IMR-90 (cell line): ENCODE measurements at regions not wholly inside any gene's neighbourhood (a gene's known extent, or its start where the extent isn't known, plus 50 kb on each side); places are given as distances from the start of the nearest gene placed in this dataset.

ENCODE experiments used
- ATAC-seq: fragments of 200-7000 bp; cut with Tn5 transposase; 2 replicates; pipeline ENCODE4 v1.9.1; 2020; ENCODE audit warnings: low read depth, mild to moderate bottlenecking, moderate library complexity
- BruUV-seq: library from RNA; stranded (reverse); fragments of 400-500 nt; replicated peaks from 2 replicates; lab custom pipeline; 2021; lab: Mats Ljungman, UMichigan
- CTCF ChIA-PET: fragments of 300-600 bp; formaldehyde crosslinking; extraction: SDS; loops from one replicate; lab custom pipeline; 2021; ENCODE audit warnings: antibody characterized with exemption; lab: Yijun Ruan, JAX
- POLR2A ChIA-PET: fragments of 300-600 bp; sonication (Branson Sonifier 250); formaldehyde crosslinking; loops from one replicate; lab custom pipeline; 2022; ENCODE audit warnings: antibody characterized with exemption; ENCODE audit not compliant: unreplicated experiment; lab: Charles Lee
- DNase-seq: peaks from one replicate; pipeline ENCODE4 v3.0.0; 2013
- H2AFZ ChIP-seq: replicated peaks from 2 replicates; pipeline ENCODE3; 2013; ENCODE audit warnings: low read length, mild to moderate bottlenecking; ENCODE audit not compliant: poor library complexity
- H2AK5ac ChIP-seq: 2 replicates; pipeline ENCODE4 v1.6.1; 2013; ENCODE audit warnings: low read depth, low read length, inconsistent platforms
- H2AK9ac ChIP-seq: replicated peaks from 2 replicates; pipeline ENCODE3; 2013; ENCODE audit warnings: mild to moderate bottlenecking, low read depth, low read length, moderate library complexity; ENCODE audit not compliant: poor library complexity
- H2BK120ac ChIP-seq: 2 replicates; pipeline ENCODE4 v1.6.1; 2013; ENCODE audit warnings: low read depth, low read length, inconsistent platforms
- H2BK15ac ChIP-seq: 3 replicates; pipeline ENCODE4 v1.6.1; 2013; ENCODE audit warnings: low read depth, low read length, inconsistent platforms
- H2BK20ac ChIP-seq: 2 replicates; pipeline ENCODE4 v1.6.1; 2013; ENCODE audit warnings: low read depth, mild to moderate bottlenecking, inconsistent platforms, low read length, moderate library complexity
- H2BK5ac ChIP-seq: 2 replicates; pipeline ENCODE4 v1.6.1; 2013; ENCODE audit warnings: mild to moderate bottlenecking, low read depth, low read length, inconsistent platforms; ENCODE audit not compliant: poor library complexity, severe bottlenecking
- H3K14ac ChIP-seq: replicated peaks from 2 replicates; pipeline ENCODE4 v1.6.1; 2013; ENCODE audit warnings: low read depth, low read length, inconsistent platforms
- H3K18ac ChIP-seq: 2 replicates; pipeline ENCODE4 v1.6.1; 2013; ENCODE audit warnings: low read depth, low read length, control low read depth
- H3K23ac ChIP-seq: 2 replicates; pipeline ENCODE4 v1.6.1; 2013; ENCODE audit warnings: low read depth, low read length, inconsistent platforms
- H3K27ac ChIP-seq: 2 replicates; pipeline ENCODE4 v1.5.1; 2013; ENCODE audit warnings: mild to moderate bottlenecking, control low read depth, low read length; ENCODE audit not compliant: insufficient read depth
- H3K27me3 ChIP-seq: 2 replicates; pipeline ENCODE4 v1.6.1; 2013; ENCODE audit warnings: low read length; ENCODE audit not compliant: control insufficient read depth, insufficient read depth
- H3K36me3 ChIP-seq: 2 replicates; pipeline ENCODE4 v1.6.1; 2013; ENCODE audit warnings: low read length, mixed read lengths; ENCODE audit not compliant: control insufficient read depth, insufficient read depth
- H3K4ac ChIP-seq: 2 replicates; pipeline ENCODE4 v1.6.1; 2013; ENCODE audit warnings: low read depth, low read length, inconsistent platforms
- H3K4me1 ChIP-seq: 2 replicates; pipeline ENCODE4 v1.6.1; 2013; ENCODE audit warnings: low read length, mixed read lengths; ENCODE audit not compliant: control insufficient read depth, insufficient read depth
- H3K4me2 ChIP-seq: 2 replicates; pipeline ENCODE4 v1.6.1; 2013; ENCODE audit warnings: low read depth, mild to moderate bottlenecking, control low read depth, low read length, moderate library complexity
- H3K4me3 ChIP-seq: 2 replicates; pipeline ENCODE4 v1.5.1; 2013; ENCODE audit warnings: low read depth, mild to moderate bottlenecking, control low read depth, low read length, moderate library complexity; ENCODE audit not compliant: insufficient read depth
- H3K56ac ChIP-seq: 2 replicates; pipeline ENCODE4 v1.6.1; 2013; ENCODE audit warnings: low read length, inconsistent platforms; ENCODE audit not compliant: insufficient read depth; ENCODE audit errors: extremely low read depth
- H3K79me1 ChIP-seq, 2 experiments: 2 replicates each; pipeline ENCODE4 v1.6.1; 2013; ENCODE audit warnings: low read length in 2 of 2, inconsistent platforms in 1 of 2, low read depth in 1 of 2
- H3K9ac ChIP-seq: 2 replicates; pipeline ENCODE4 v1.6.1; 2013; ENCODE audit warnings: low read depth, low read length, control low read depth
- H3K9me1 ChIP-seq: 2 replicates; pipeline ENCODE4 v1.6.1; 2013; ENCODE audit warnings: low read length, inconsistent platforms; ENCODE audit not compliant: insufficient read depth
- H3K9me3 ChIP-seq: 2 replicates; pipeline ENCODE4 v1.6.1; 2013; ENCODE audit warnings: low read length; ENCODE audit not compliant: control insufficient read depth, insufficient read depth
- H4K20me1 ChIP-seq: 2 replicates; pipeline ENCODE4 v1.6.1; 2013; ENCODE audit warnings: low read length, inconsistent platforms; ENCODE audit not compliant: insufficient read depth
- H4K5ac ChIP-seq: 2 replicates; pipeline ENCODE4 v1.6.1; 2013; ENCODE audit warnings: mild to moderate bottlenecking, low read depth, low read length, control low read depth
- H4K8ac ChIP-seq, 2 experiments: 2 replicates each; pipeline ENCODE4 v1.6.1; 2013; ENCODE audit warnings: low read depth in 2 of 2, low read length in 2 of 2, control low read depth in 1 of 2, inconsistent platforms in 1 of 2
- H4K91ac ChIP-seq: 2 replicates; pipeline ENCODE4 v1.6.1; 2013; ENCODE audit warnings: low read depth, low read length, inconsistent platforms; ENCODE audit not compliant: insufficient read depth
- CEBPB ChIP-seq: IDR thresholded peaks from 2 replicates; pipeline ENCODE4 v1.6.1; 2012; ENCODE audit warnings: low read depth, low read length, improper control_type of control experiment
- CHD1 ChIP-seq: IDR thresholded peaks from 2 replicates; pipeline ENCODE4 v1.6.1; 2012; ENCODE audit warnings: low read depth, low read length, improper control_type of control experiment
- CTCF ChIP-seq: conservative IDR thresholded peaks from 2 replicates; pipeline ENCODE4 v1.5.1; 2012; ENCODE audit warnings: mild to moderate bottlenecking, low read depth, low read length, improper control_type of control experiment
- ELK1 ChIP-seq: fragments of 150-350 bp; IDR thresholded peaks from 2 replicates; pipeline ENCODE4 v1.6.1; 2016; ENCODE audit warnings: low read depth, mild to moderate bottlenecking, low read length, moderate library complexity, borderline replicate concordance
- FOS ChIP-seq: fragments of 150-350 bp; IDR thresholded peaks from 2 replicates; pipeline ENCODE4 v1.6.1; 2016; ENCODE audit warnings: low read depth, low read length
- MAFK ChIP-seq: IDR thresholded peaks from 2 replicates; pipeline ENCODE4 v1.6.1; 2012; ENCODE audit warnings: low read depth, low read length, improper control_type of control experiment
- MXI1 ChIP-seq: IDR thresholded peaks from 2 replicates; pipeline ENCODE4 v1.6.1; 2012; ENCODE audit warnings: low read depth, mild to moderate bottlenecking, low read length, moderate library complexity, borderline replicate concordance
- NFE2L2 ChIP-seq: fragments of 150-350 bp; IDR thresholded peaks from 2 replicates; pipeline ENCODE4 v1.6.1; 2016; ENCODE audit warnings: low read depth, mild to moderate bottlenecking, low read length
- RAD21 ChIP-seq: IDR thresholded peaks from 2 replicates; pipeline ENCODE4 v1.6.1; 2012; ENCODE audit warnings: low read length, improper control_type of control experiment
- RCOR1 ChIP-seq: IDR thresholded peaks from 2 replicates; pipeline ENCODE4 v1.6.1; 2012; ENCODE audit warnings: mild to moderate bottlenecking, low read length, improper control_type of control experiment; ENCODE audit not compliant: insufficient replicate concordance
- SMC3 ChIP-seq: fragments of 150-350 bp; IDR thresholded peaks from 2 replicates; pipeline ENCODE4 v1.6.1; 2016; ENCODE audit warnings: low read depth, mild to moderate bottlenecking, antibody characterized with exemption, low read length, moderate library complexity
- WGBS, 2 experiments: methylation state at CpG; one replicate each; pipeline versions ENCODE4 v1.1.5 to v1.1.7; 2013; ENCODE audit warnings: missing lambda C conversion rate in 2 of 2; ENCODE audit not compliant: insufficient read length in 1 of 2; ENCODE audit errors: extremely low coverage in 2 of 2; 5-methylcytosine and 5-hydroxymethylcytosine counted together
- dilution Hi-C: fragments of 300-500 bp; cut with HindIII; formaldehyde crosslinking; loops from one replicate; pipeline ENCODE4 v1.14.3; 2018; ENCODE audit warnings: low sequenced_read_pairs; ENCODE audit not compliant: unreplicated experiment
- in situ Hi-C: fragments of 300-500 bp; cut with MboI; formaldehyde crosslinking; loops from 3 replicates; pipeline ENCODE4 v1.14.3; 2019; ENCODE audit warnings: low sequenced_read_pairs, inconsistent platforms, mixed read lengths
- intact Hi-C: fragments of 100-400 bp; cut with micrococcal nuclease; formaldehyde crosslinking; loops from 2 replicates; pipeline ENCODE4 v1.10.0; 2022

GRCh38 chr10:30730306-30730705, 100.8 kb upstream of the LYZL2 start:
- in situ Hi-C loops = no loop called here
- H2BK5ac ChIP-seq = no peak overlapping the region
- dilution Hi-C loops = no loop called here
- no peak overlapping the region for H2BK120ac ChIP-seq
- H2BK20ac ChIP-seq = no peak overlapping the region
- H2BK15ac ChIP-seq = no peak overlapping the region
- no peaks in the 10 kb centered on the region for H4K20me1 ChIP-seq
- no peak overlapping the region for H2AFZ ChIP-seq
- H3K36me3 ChIP-seq = no peaks in the 10 kb centered on the region
- ChIA-PET POLR2A (no interaction called here), CTCF (no interaction called here)
- H3K27me3 ChIP-seq = no peaks in the 10 kb centered on the region
- H2AK9ac ChIP-seq = no peak overlapping the region
- peaks cover 2% of the 10 kb centered on the region; the same call in 1 of the 2 replicates for H3K4me1 ChIP-seq
- H3K4ac ChIP-seq = no peak overlapping the region
- no peak for TF ChIP-seq NFE2L2
- TF ChIP-seq FOS = no peak
- TF ChIP-seq RCOR1 = no peak
- TF ChIP-seq SMC3 = no peak
- no peak for TF ChIP-seq CEBPB
- no peak for TF ChIP-seq MXI1
- TF ChIP-seq CHD1 = no peak
- TF ChIP-seq CTCF = no peak
- no peak for TF ChIP-seq MAFK
- TF ChIP-seq ELK1 = no peak
- TF ChIP-seq RAD21 = no peak
- ATAC-seq (no peak), DNase-seq (no peak)
- no peak overlapping the region for H3K56ac ChIP-seq
- H3K14ac ChIP-seq = no peak overlapping the region
- WGBS, 2 experiments = no CpG with 5 or more reads among the region's 2 CpGs
- no peak overlapping the region for H3K4me3 ChIP-seq
- H4K8ac ChIP-seq = no peak overlapping the region
- H3K18ac ChIP-seq = no peak overlapping the region
- no peak overlapping the region for H3K23ac ChIP-seq
- H4K91ac ChIP-seq = no peak overlapping the region
- intact Hi-C loops = no loop called here
- no TSS peak for BruUV-seq
- no peaks in the 10 kb centered on the region for H3K79me1 ChIP-seq
- peaks cover 7% of the 10 kb centered on the region; the same call in 1 of the 2 replicates for H3K9me3 ChIP-seq
- no peak overlapping the region for H3K9ac ChIP-seq
- H4K5ac ChIP-seq = no peak overlapping the region
- H3K27ac ChIP-seq = no peak overlapping the region
- H3K4me2 ChIP-seq = no peak overlapping the region
- no peak overlapping the region for H2AK5ac ChIP-seq
- H3K9me1 ChIP-seq = peaks cover 3% of the 10 kb centered on the region; the same call in 1 of the 2 replicates
